Panc1 (cell line): ENCODE measurements at regions not wholly inside any gene's neighbourhood (a gene's known extent, or its start where the extent isn't known, plus 50 kb on each side); places are given as distances from the start of the nearest gene placed in this dataset.

Source experiments
- POLR2AphosphoS5 ChIP-seq: IDR thresholded peaks from 2 replicates; pipeline ENCODE4 v1.6.1; 2012; ENCODE audit warnings: mild to moderate bottlenecking, low read depth, low read length, moderate library complexity
- SIN3A ChIP-seq: IDR thresholded peaks from 2 replicates; pipeline ENCODE4 v1.6.1; 2012; ENCODE audit warnings: low read depth, mild to moderate bottlenecking, low read length, moderate library complexity, borderline replicate concordance; ENCODE audit not compliant: insufficient read depth
- TF ChIP-seq, protein P1 (sequence below): fragments of 450-650 bp; IDR thresholded peaks from 2 replicates; pipeline ENCODE4 v1.5.1; 2017; ENCODE audit warnings: mild to moderate bottlenecking

DNA sequence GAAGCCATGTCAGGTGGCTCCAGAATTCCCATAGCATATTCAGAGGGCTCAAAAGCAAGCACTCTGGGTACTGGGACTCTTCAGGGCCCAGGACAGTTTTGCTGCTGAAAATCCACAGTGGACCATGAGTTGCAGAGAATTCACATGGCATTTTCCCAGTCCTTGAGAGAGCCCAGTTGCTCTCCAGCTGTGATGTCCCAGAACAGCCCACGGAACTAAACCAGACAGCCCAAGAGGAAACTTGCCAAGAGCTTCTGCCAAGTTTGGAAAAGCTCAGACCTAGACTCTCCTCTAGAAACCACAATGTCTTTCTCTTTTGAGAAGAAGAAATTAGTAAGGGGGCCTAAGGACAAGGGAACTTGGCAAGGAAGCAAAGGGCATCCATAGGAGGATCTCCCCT, 69.4 kb downstream of the RGS2 start:
- TF ChIP-seq, protein P1, sequence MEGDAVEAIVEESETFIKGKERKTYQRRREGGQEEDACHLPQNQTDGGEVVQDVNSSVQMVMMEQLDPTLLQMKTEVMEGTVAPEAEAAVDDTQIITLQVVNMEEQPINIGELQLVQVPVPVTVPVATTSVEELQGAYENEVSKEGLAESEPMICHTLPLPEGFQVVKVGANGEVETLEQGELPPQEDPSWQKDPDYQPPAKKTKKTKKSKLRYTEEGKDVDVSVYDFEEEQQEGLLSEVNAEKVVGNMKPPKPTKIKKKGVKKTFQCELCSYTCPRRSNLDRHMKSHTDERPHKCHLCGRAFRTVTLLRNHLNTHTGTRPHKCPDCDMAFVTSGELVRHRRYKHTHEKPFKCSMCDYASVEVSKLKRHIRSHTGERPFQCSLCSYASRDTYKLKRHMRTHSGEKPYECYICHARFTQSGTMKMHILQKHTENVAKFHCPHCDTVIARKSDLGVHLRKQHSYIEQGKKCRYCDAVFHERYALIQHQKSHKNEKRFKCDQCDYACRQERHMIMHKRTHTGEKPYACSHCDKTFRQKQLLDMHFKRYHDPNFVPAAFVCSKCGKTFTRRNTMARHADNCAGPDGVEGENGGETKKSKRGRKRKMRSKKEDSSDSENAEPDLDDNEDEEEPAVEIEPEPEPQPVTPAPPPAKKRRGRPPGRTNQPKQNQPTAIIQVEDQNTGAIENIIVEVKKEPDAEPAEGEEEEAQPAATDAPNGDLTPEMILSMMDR = no peak
- no peak for TF ChIP-seq SIN3A
- no peak for TF ChIP-seq POLR2AphosphoS5
